ENCODE measurements at regions not wholly inside any gene's neighbourhood (a gene's known extent, or its start where the extent isn't known, plus 50 kb on each side); places are given as distances from the start of the nearest gene placed in this dataset.

DNA sequence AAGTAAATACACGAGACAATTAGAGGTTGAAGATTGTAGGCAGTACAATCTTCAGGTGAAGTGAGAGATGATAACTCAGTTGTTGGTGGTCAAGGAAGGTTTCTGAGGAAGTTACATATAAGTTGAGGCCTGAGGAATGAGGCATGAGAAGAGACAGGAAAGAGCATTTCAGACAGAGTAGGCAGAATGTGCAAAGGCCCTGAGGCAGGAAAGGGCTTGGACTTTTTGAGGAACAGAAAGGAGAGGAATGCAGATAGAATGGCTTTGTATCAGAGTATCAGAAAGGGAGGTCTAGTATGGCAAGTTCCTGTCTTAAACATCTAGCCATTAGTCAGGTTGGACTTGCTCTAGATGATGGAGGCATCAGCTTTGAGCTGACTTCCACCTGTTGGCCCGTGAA is 122.5 kb downstream of the CAND1 start:
- TF ChIP-seq CTCF (IDR thresholded peaks at IDR 0.05; ENCODE audit: low read depth, low read length, poor library complexity, severe bottlenecking) (no peak), EZH2phosphoT487 (IDR thresholded peaks at IDR 0.05; ENCODE audit: borderline replicate concordance, low read length) (no peak)
